Cardiac muscle cell (in vitro differentiated cells and primary cell): ENCODE measurements at regions not wholly inside any gene's neighbourhood (a gene's known extent, or its start where the extent isn't known, plus 50 kb on each side); places are given as distances from the start of the nearest gene placed in this dataset.
"Not testable (repeated sequence)": the region's sequence is repeated elsewhere in the genome, so short reads cannot be mapped to it uniquely, and the experiment has no call there.

Source experiments
- DNase-seq, 2 donors: peaks; one replicate each; pipeline versions ENCODE4 v3.0.0 to v3.0.0-alpha.2; 2010 to 2017; ENCODE audit warnings: low read depth in 1 of 2, low spot score in 1 of 2
- H3K27ac ChIP-seq: fragments of 200-600 bp; sonication (generic); 2 replicates; pipeline ENCODE4 v1.5.1; 2016
- H3K27me3 ChIP-seq: fragments of 200-600 bp; sonication (generic); 2 replicates; pipeline ENCODE4 v1.6.0; 2016; ENCODE audit warnings: control low read depth
- H3K36me3 ChIP-seq: fragments of 200-600 bp; sonication (generic); 2 replicates; pipeline ENCODE4 v1.5.1; 2016; ENCODE audit warnings: control low read depth
- H3K4me1 ChIP-seq: fragments of 200-600 bp; sonication (generic); 2 replicates; pipeline ENCODE4 v1.8.1; 2017; ENCODE audit warnings: low read depth, mild to moderate bottlenecking, mixed run types
- H3K4me3 ChIP-seq: fragments of 200-600 bp; sonication (generic); 2 replicates; pipeline ENCODE4 v1.5.1; 2016; ENCODE audit warnings: mild to moderate bottlenecking
- H3K9me3 ChIP-seq: fragments of 200-600 bp; sonication (generic); 2 replicates; pipeline ENCODE4 v1.5.1; 2017; ENCODE audit warnings: low read depth, mild to moderate bottlenecking, control low read depth
- CTCF ChIP-seq: IDR thresholded peaks from 2 replicates; pipeline ENCODE4 v1.5.1; 2012; ENCODE audit warnings: low read depth, mild to moderate bottlenecking, low read length

- Histone ChIP-seq H3K4me3 (no peak overlapping the region), H3K36me3 (no peaks in the 10 kb centered on the region), H3K4me1 (no peaks in the 10 kb centered on the region), H3K27ac (no peak overlapping the region), H3K9me3 (no peaks in the 10 kb centered on the region), H3K27me3 (no peaks in the 10 kb centered on the region)
- DNase-seq: no peak
- no peak for TF ChIP-seq CTCF
These were observed 349.7 kb downstream of the ACTRT1 start for GRCh38 chrX:127702527-127702926.

GRCh38 chrX:127662942-127663341, 389.3 kb downstream of the ACTRT1 start:
- not testable (repeated sequence) for H3K36me3 ChIP-seq, H3K27ac ChIP-seq, H3K27me3 ChIP-seq, H3K4me1 ChIP-seq, H3K9me3 ChIP-seq, DNase-seq, H3K4me3 ChIP-seq

- no peaks in the 10 kb centered on the region for H3K4me1 ChIP-seq
- H3K27me3 ChIP-seq: no peaks in the 10 kb centered on the region
- H3K36me3 ChIP-seq: no peaks in the 10 kb centered on the region
- no peak overlapping the region for H3K4me3 ChIP-seq
- no peak overlapping the region for H3K27ac ChIP-seq
- DNase-seq: no peak
- TF ChIP-seq CTCF: no peak
- no peaks in the 10 kb centered on the region for H3K9me3 ChIP-seq
These were observed 403.2 kb downstream of the ACTRT1 start for GRCh38 chrX:127649011-127649410.

GRCh38 chrX:127621780-127622179, 430.4 kb downstream of the ACTRT1 start:
- H3K4me3 ChIP-seq: no peak overlapping the region
- no peaks in the 10 kb centered on the region for H3K9me3 ChIP-seq
- no peaks in the 10 kb centered on the region for H3K4me1 ChIP-seq
- no peak for TF ChIP-seq CTCF
- H3K27me3 ChIP-seq: no peaks in the 10 kb centered on the region
- no peaks in the 10 kb centered on the region for H3K36me3 ChIP-seq
- no peak for DNase-seq
- H3K27ac ChIP-seq: no peak overlapping the region

GRCh38 chrX:127606590-127606989, 445.6 kb downstream of the ACTRT1 start:
- H3K9me3 ChIP-seq: no peaks in the 10 kb centered on the region
- no peak overlapping the region for H3K27ac ChIP-seq
- no peaks in the 10 kb centered on the region for H3K36me3 ChIP-seq
- no peak for TF ChIP-seq CTCF
- no peak for DNase-seq
- H3K27me3 ChIP-seq: no peaks in the 10 kb centered on the region
- no peaks in the 10 kb centered on the region for H3K4me1 ChIP-seq
- no peak overlapping the region for H3K4me3 ChIP-seq

GRCh38 chrX:127596882-127597281, 455.3 kb downstream of the ACTRT1 start:
- no peaks in the 10 kb centered on the region for H3K4me1 ChIP-seq
- no peaks in the 10 kb centered on the region for H3K36me3 ChIP-seq
- H3K27me3 ChIP-seq: no peaks in the 10 kb centered on the region
- no peak for DNase-seq
- H3K9me3 ChIP-seq: no peaks in the 10 kb centered on the region
- H3K4me3 ChIP-seq: no peak overlapping the region
- H3K27ac ChIP-seq: no peak overlapping the region
- no peak for TF ChIP-seq CTCF
